GM23338 (cell line): ENCODE measurements at regions not wholly inside any gene's neighbourhood (a gene's known extent, or its start where the extent isn't known, plus 50 kb on each side); places are given as distances from the start of the nearest gene placed in this dataset.

Experiments used
- ATAC-seq: fragments of 200-7000 bp; cut with Tn5 transposase; 3 replicates; pipeline ENCODE4 v1.9.1; 2020
- DNase-seq: peaks from one replicate; pipeline ENCODE4 v3.0.0-alpha.2; 2015; ENCODE audit warnings: low spot score
- H2AFZ ChIP-seq: fragments of 200-600 bp; sonication (generic); 2 replicates; pipeline ENCODE4 v1.8.0; 2016; ENCODE audit warnings: antibody characterized with exemption, mild to moderate bottlenecking, moderate library complexity
- H3F3A ChIP-seq: fragments of 200-600 bp; sonication (generic); replicated peaks from 2 replicates; pipeline ENCODE4 v1.8.0; 2017; ENCODE audit warnings: antibody characterized with exemption, mixed run types, low read depth
- H3K27ac ChIP-seq: fragments of 200-600 bp; sonication (generic); 2 replicates; pipeline ENCODE4 v1.6.1; 2016; ENCODE audit warnings: low read depth
- H3K27me3 ChIP-seq: fragments of 200-600 bp; sonication (generic); 2 replicates; pipeline ENCODE4 v1.8.0; 2016; ENCODE audit warnings: mild to moderate bottlenecking, mixed run types, moderate library complexity; ENCODE audit not compliant: insufficient read depth
- H3K36me3 ChIP-seq: fragments of 200-600 bp; sonication (generic); 2 replicates; pipeline ENCODE4 v1.8.0; 2016; ENCODE audit warnings: mild to moderate bottlenecking; ENCODE audit not compliant: insufficient read depth
- H3K4me1 ChIP-seq: fragments of 200-600 bp; sonication (generic); 2 replicates; pipeline ENCODE4 v1.8.0; 2016; ENCODE audit warnings: mild to moderate bottlenecking, moderate library complexity; ENCODE audit not compliant: insufficient read depth
- H3K4me2 ChIP-seq: fragments of 200-600 bp; sonication (generic); 2 replicates; pipeline ENCODE4 v1.7.1; 2017; ENCODE audit warnings: mixed run types
- H3K4me3 ChIP-seq: fragments of 200-600 bp; sonication (generic); 2 replicates; pipeline ENCODE4 v1.6.1; 2016; ENCODE audit warnings: mixed run types
- H3K79me2 ChIP-seq: fragments of 200-600 bp; sonication (generic); replicated peaks from 2 replicates; pipeline ENCODE4 v1.8.0; 2017; ENCODE audit warnings: mild to moderate bottlenecking; ENCODE audit not compliant: insufficient read depth
- H3K9me2 ChIP-seq: fragments of 200-600 bp; sonication (generic); 2 replicates; pipeline ENCODE4 v1.8.0; 2017; ENCODE audit not compliant: insufficient read depth
- H4K20me1 ChIP-seq: fragments of 200-600 bp; sonication (generic); replicated peaks from 2 replicates; pipeline ENCODE4 v1.8.0; 2017; ENCODE audit warnings: mild to moderate bottlenecking; ENCODE audit not compliant: insufficient read depth
- H3K27ac Mint-ChIP-seq: 2 replicates; pipeline ENCODE4 v1.8.0; 2020; ENCODE audit warnings: inconsistent platforms, mild to moderate bottlenecking, moderate library complexity, mixed read lengths
- H3K27me3 Mint-ChIP-seq: 3 replicates; pipeline ENCODE4 v1.8.0; 2022; ENCODE audit warnings: low read depth, mild to moderate bottlenecking, moderate library complexity, mixed read lengths, inconsistent platforms; ENCODE audit not compliant: insufficient read depth, poor library complexity
- H3K36me3 Mint-ChIP-seq: 3 replicates; pipeline ENCODE4 v1.8.0; 2021; ENCODE audit warnings: low read depth, mild to moderate bottlenecking, inconsistent platforms, moderate library complexity, mixed read lengths
- H3K4me1 Mint-ChIP-seq: 3 replicates; pipeline ENCODE4 v1.8.0; 2020; ENCODE audit warnings: mild to moderate bottlenecking, inconsistent platforms, mixed read lengths
- H3K4me3 Mint-ChIP-seq: 3 replicates; pipeline ENCODE4 v1.8.0; 2021; ENCODE audit warnings: moderate library complexity, mild to moderate bottlenecking, inconsistent platforms, mixed read lengths
- H3K9me3 Mint-ChIP-seq: 3 replicates; pipeline ENCODE4 v1.8.0; 2020; ENCODE audit warnings: moderate library complexity, mild to moderate bottlenecking, inconsistent platforms, mixed read lengths
- CREB1 ChIP-seq: fragments of 250-450 bp; sonication (Bioruptor Pico); IDR thresholded peaks from 2 replicates; pipeline ENCODE4 v1.5.0; 2020; ENCODE audit warnings: low read depth, mild to moderate bottlenecking, moderate library complexity
- EZH2 ChIP-seq: fragments of 200-600 bp; sonication (generic); IDR thresholded peaks from one replicate; pipeline ENCODE4 v1.8.0; 2017; ENCODE audit warnings: antibody characterized with exemption, mild to moderate bottlenecking, low read depth; ENCODE audit not compliant: unreplicated experiment
- JUNB ChIP-seq: IDR thresholded peaks from one replicate; pipeline ENCODE4 v1.6.1; 2016; ENCODE audit warnings: antibody characterized with exemption; ENCODE audit not compliant: unreplicated experiment
- NANOG ChIP-seq: IDR thresholded peaks from 2 replicates; pipeline ENCODE4 v1.6.1; 2016; ENCODE audit warnings: antibody characterized with exemption, borderline replicate concordance
- POLR2AphosphoS5 ChIP-seq: IDR thresholded peaks from 2 replicates; pipeline ENCODE4 v1.6.1; 2016; ENCODE audit warnings: antibody characterized with exemption, low read depth
- ZNF114 ChIP-seq: fragments of 250-450 bp; sonication (Bioruptor Pico); IDR thresholded peaks from 2 replicates; pipeline ENCODE4 v1.5.0; 2020; ENCODE audit warnings: mild to moderate bottlenecking, moderate library complexity
- ZNF331 ChIP-seq: fragments of 250-450 bp; sonication (Bioruptor Pico); IDR thresholded peaks from 2 replicates; pipeline ENCODE4 v1.5.0; 2020; ENCODE audit warnings: low read depth, mild to moderate bottlenecking, moderate library complexity
- TF ChIP-seq, protein P1 (sequence below), 2 experiments: fragments of 200-600 bp in 1 of 2; sonication (generic) in 1 of 2; conservative IDR thresholded peaks; 2 replicates each; pipeline versions ENCODE4 v1.5.1 to v1.6.1; 2016 to 2017; ENCODE audit warnings: antibody characterized with exemption in 2 of 2, low read depth in 2 of 2, mild to moderate bottlenecking in 2 of 2, moderate library complexity in 1 of 2
- TF ChIP-seq, protein P2 (sequence below): IDR thresholded peaks from one replicate; pipeline ENCODE4 v1.6.1; 2018; ENCODE audit warnings: antibody characterized with exemption; ENCODE audit not compliant: unreplicated experiment

DNA sequence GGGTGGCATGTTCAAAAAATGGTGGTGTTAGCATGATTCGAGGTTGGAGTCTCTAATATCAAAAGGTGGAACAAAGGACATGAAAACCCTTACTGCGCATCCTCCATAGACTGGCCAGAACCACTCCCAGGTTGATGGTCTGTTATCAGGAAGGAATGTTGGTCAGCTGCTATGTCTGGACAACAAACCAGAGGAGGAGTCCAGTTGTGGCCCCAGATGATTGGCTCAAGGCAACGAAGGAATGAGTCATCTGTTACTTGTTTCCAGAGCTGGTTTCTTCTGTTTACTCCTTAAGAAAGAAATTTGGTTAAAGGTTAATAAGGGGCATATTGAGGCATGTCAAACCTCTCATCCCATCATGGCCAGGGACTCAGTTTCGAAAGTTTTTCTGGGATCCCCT lies 56.8 kb upstream of the GRIA4 start:
- Mint-ChIP-seq H3K4me3 (no peak overlapping the region), H3K36me3 (no peaks in the 10 kb centered on the region), H3K27me3 (no peaks in the 10 kb centered on the region), H3K27ac (no peak overlapping the region), H3K9me3 (no peaks in the 10 kb centered on the region), H3K4me1 (peaks cover 14% of the 10 kb centered on the region; the same call in 2 of the 3 replicates)
- no peaks in the 10 kb centered on the region for H3K4me1 ChIP-seq
- H3K27ac ChIP-seq, result no peak overlapping the region
- TF ChIP-seq ZNF331 (CRISPR knock-in tag), result no peak
- TF ChIP-seq, protein P1, sequence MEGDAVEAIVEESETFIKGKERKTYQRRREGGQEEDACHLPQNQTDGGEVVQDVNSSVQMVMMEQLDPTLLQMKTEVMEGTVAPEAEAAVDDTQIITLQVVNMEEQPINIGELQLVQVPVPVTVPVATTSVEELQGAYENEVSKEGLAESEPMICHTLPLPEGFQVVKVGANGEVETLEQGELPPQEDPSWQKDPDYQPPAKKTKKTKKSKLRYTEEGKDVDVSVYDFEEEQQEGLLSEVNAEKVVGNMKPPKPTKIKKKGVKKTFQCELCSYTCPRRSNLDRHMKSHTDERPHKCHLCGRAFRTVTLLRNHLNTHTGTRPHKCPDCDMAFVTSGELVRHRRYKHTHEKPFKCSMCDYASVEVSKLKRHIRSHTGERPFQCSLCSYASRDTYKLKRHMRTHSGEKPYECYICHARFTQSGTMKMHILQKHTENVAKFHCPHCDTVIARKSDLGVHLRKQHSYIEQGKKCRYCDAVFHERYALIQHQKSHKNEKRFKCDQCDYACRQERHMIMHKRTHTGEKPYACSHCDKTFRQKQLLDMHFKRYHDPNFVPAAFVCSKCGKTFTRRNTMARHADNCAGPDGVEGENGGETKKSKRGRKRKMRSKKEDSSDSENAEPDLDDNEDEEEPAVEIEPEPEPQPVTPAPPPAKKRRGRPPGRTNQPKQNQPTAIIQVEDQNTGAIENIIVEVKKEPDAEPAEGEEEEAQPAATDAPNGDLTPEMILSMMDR (conservative IDR thresholded peaks at IDR 0.05; ENCODE audit: low read depth in 2 of 2), result no peak
- TF ChIP-seq, protein P2, sequence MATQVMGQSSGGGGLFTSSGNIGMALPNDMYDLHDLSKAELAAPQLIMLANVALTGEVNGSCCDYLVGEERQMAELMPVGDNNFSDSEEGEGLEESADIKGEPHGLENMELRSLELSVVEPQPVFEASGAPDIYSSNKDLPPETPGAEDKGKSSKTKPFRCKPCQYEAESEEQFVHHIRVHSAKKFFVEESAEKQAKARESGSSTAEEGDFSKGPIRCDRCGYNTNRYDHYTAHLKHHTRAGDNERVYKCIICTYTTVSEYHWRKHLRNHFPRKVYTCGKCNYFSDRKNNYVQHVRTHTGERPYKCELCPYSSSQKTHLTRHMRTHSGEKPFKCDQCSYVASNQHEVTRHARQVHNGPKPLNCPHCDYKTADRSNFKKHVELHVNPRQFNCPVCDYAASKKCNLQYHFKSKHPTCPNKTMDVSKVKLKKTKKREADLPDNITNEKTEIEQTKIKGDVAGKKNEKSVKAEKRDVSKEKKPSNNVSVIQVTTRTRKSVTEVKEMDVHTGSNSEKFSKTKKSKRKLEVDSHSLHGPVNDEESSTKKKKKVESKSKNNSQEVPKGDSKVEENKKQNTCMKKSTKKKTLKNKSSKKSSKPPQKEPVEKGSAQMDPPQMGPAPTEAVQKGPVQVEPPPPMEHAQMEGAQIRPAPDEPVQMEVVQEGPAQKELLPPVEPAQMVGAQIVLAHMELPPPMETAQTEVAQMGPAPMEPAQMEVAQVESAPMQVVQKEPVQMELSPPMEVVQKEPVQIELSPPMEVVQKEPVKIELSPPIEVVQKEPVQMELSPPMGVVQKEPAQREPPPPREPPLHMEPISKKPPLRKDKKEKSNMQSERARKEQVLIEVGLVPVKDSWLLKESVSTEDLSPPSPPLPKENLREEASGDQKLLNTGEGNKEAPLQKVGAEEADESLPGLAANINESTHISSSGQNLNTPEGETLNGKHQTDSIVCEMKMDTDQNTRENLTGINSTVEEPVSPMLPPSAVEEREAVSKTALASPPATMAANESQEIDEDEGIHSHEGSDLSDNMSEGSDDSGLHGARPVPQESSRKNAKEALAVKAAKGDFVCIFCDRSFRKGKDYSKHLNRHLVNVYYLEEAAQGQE, result no peak
- ATAC-seq, result no peak
- no peak overlapping the region for H3K4me3 ChIP-seq
- no peaks in the 10 kb centered on the region for H3K79me2 ChIP-seq
- no peaks in the 10 kb centered on the region for H3K27me3 ChIP-seq
- no peak for DNase-seq
- H3K36me3 ChIP-seq, result no peaks in the 10 kb centered on the region
- H2AFZ ChIP-seq, result no peak overlapping the region
- H4K20me1 ChIP-seq, result no peaks in the 10 kb centered on the region
- no peaks in the 10 kb centered on the region for H3F3A ChIP-seq
- H3K4me2 ChIP-seq, result no peak overlapping the region
- H3K9me2 ChIP-seq, result peaks cover 3% of the 10 kb centered on the region; the same call in 1 of the 2 replicates

DNA sequence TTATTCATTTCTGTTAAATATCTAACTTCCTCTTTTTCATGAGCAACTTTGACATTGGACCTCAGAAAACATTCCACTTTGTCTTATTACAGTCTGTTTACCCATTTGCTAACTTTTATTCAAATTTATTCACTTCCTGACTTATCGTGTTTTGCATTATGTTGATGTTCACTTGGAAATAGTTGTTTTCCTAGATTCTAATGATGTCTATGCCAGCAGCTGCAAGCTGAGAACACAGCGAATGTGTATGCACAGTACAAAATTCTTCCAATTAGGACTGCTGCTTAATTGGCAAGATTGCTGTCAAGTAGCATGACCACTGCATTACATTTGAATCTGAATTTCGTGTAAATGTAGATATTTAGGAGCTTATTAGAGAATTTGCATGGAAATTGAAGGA lies 61.5 kb upstream of the GRIA4 start:
- Histone ChIP-seq H2AFZ (no peak overlapping the region), H3K79me2 (no peaks in the 10 kb centered on the region), H3K9me2 (peaks cover 3% of the 10 kb centered on the region; the same call in 1 of the 2 replicates), H3K4me3 (no peak overlapping the region), H3K27ac (no peak overlapping the region), H4K20me1 (no peaks in the 10 kb centered on the region), H3K27me3 (no peaks in the 10 kb centered on the region), H3K36me3 (no peaks in the 10 kb centered on the region), H3K4me2 (no peak overlapping the region), H3K4me1 (no peaks in the 10 kb centered on the region), H3F3A (no peaks in the 10 kb centered on the region)
- H3K27me3 Mint-ChIP-seq, result no peaks in the 10 kb centered on the region
- ATAC-seq (no peak), DNase-seq (no peak)
- H3K36me3 Mint-ChIP-seq, result no peaks in the 10 kb centered on the region
- no peak overlapping the region for H3K4me3 Mint-ChIP-seq
- no peak overlapping the region; the same call in 1 of the 2 replicates for H3K27ac Mint-ChIP-seq
- TF ChIP-seq ZNF114, result no peak
- H3K4me1 Mint-ChIP-seq, result peaks cover 8% of the 10 kb centered on the region; the same call in 2 of the 3 replicates
- H3K9me3 Mint-ChIP-seq, result no peaks in the 10 kb centered on the region

DNA sequence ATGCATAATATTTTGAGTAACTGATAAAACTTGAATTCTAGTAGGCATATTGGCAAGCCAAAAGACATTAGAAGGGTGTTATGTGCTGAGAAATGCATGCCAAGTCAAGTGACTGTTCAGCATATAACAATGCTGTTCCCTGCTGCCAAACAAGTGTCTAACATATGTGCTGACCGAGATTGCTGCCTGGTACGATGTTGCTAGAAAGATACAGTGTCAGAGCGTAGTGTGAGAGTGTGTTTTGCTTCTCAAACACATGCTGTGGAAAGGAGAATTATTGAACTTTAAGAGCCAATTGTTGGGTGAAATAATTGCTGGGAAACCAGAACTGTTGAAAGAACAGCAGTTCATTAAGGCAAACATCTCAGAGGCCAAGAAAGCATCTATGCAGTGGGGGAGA lies 71.3 kb upstream of the GRIA4 start:
- Mint-ChIP-seq H3K4me3 (no peak overlapping the region), H3K36me3 (no peaks in the 10 kb centered on the region), H3K9me3 (no peaks in the 10 kb centered on the region), H3K4me1 (no peaks in the 10 kb centered on the region), H3K27me3 (no peaks in the 10 kb centered on the region), H3K27ac (no peak overlapping the region)
- H3K36me3 ChIP-seq, result no peaks in the 10 kb centered on the region
- H3K27me3 ChIP-seq, result no peaks in the 10 kb centered on the region
- H3K4me2 ChIP-seq, result no peak overlapping the region
- no peaks in the 10 kb centered on the region for H4K20me1 ChIP-seq
- H3K27ac ChIP-seq, result no peak overlapping the region
- H3K9me2 ChIP-seq, result no peaks in the 10 kb centered on the region
- no peak for DNase-seq
- no peak for ATAC-seq
- no peaks in the 10 kb centered on the region for H3K4me1 ChIP-seq
- H3K79me2 ChIP-seq, result no peaks in the 10 kb centered on the region
- no peaks in the 10 kb centered on the region for H3F3A ChIP-seq
- H2AFZ ChIP-seq, result no peak overlapping the region
- no peak overlapping the region for H3K4me3 ChIP-seq
- TF ChIP-seq EZH2, result no peak
- no peak for TF ChIP-seq NANOG
- TF ChIP-seq JUNB, result no peak
- TF ChIP-seq ZNF331 (CRISPR knock-in tag), result no peak
- TF ChIP-seq ZNF114, result no peak
- no peak for TF ChIP-seq POLR2AphosphoS5
- TF ChIP-seq CREB1 (CRISPR knock-in tag), result no peak
- TF ChIP-seq, protein P2, result no peak
